Spinal cord (tissue), 9 donors: ENCODE measurements at regions not wholly inside any gene's neighbourhood (a gene's known extent, or its start where the extent isn't known, plus 50 kb on each side); places are given as distances from the start of the nearest gene placed in this dataset.

Experiments used
- DNase-seq, 6 donors: peaks; one replicate each; pipeline versions ENCODE4 v3.0.0 to v3.0.0-alpha.2; 2013 to 2015; ENCODE audit warnings: low spot score in 6 of 6, low read depth in 4 of 6
- H3K27ac ChIP-seq: one replicate; pipeline ENCODE4 v1.5.1; 2013; ENCODE audit warnings: low read depth, low read length, control low read depth
- H3K27me3 ChIP-seq: one replicate; pipeline ENCODE4 v1.6.1; 2013; ENCODE audit warnings: low read length; ENCODE audit not compliant: control insufficient read depth, insufficient read depth
- H3K36me3 ChIP-seq: one replicate; pipeline ENCODE4 v1.6.1; 2013; ENCODE audit warnings: low read length; ENCODE audit not compliant: control insufficient read depth, insufficient read depth
- H3K4me1 ChIP-seq: one replicate; pipeline ENCODE4 v1.6.1; 2013; ENCODE audit warnings: low read length; ENCODE audit not compliant: control insufficient read depth, insufficient read depth
- H3K4me3 ChIP-seq: one replicate; pipeline ENCODE4 v1.5.1; 2013; ENCODE audit warnings: low read depth, low read length, control low read depth
- H3K9me3 ChIP-seq: one replicate; pipeline ENCODE4 v1.6.1; 2013; ENCODE audit warnings: low read length; ENCODE audit not compliant: control insufficient read depth, insufficient read depth
- WGBS: methylation state at CpG from one replicate; pipeline ENCODE4 v1.1.5; 2013; ENCODE audit warnings: missing lambda C conversion rate; ENCODE audit not compliant: insufficient coverage; 5-methylcytosine and 5-hydroxymethylcytosine counted together
- donor health status: healthy.

DNA sequence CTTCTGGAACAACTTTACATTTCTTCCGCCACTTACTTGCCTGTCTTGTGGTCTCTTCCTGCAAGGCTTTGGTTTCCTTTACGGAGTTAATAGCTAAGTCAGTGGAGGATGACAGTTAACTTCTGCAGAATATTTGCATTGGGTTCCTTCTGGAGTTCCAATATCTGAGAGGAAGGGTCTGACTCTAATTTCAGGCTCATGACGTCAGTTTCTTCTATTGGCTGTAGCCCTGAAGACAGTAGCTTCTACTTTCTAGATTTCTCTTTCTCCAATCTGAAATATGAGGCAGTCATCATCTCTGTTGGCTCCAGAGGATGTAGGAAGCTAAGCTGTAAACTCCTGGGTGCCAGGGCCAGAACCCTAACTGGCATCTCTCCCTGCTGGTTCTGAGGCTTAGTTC is 76.7 kb downstream of the FRMPD3 start:
- peaks cover 4% of the 10 kb centered on the region for H3K4me1 ChIP-seq
- WGBS = 83% methylated on average over 2 of the region's 3 CpGs
- peaks cover 3% of the 10 kb centered on the region for H3K36me3 ChIP-seq
- H3K4me3 ChIP-seq = no peak overlapping the region
- no peak for DNase-seq
- H3K27me3 ChIP-seq = peaks cover 21% of the 10 kb centered on the region
- H3K9me3 ChIP-seq = no peaks in the 10 kb centered on the region
- H3K27ac ChIP-seq = no peak overlapping the region

DNA sequence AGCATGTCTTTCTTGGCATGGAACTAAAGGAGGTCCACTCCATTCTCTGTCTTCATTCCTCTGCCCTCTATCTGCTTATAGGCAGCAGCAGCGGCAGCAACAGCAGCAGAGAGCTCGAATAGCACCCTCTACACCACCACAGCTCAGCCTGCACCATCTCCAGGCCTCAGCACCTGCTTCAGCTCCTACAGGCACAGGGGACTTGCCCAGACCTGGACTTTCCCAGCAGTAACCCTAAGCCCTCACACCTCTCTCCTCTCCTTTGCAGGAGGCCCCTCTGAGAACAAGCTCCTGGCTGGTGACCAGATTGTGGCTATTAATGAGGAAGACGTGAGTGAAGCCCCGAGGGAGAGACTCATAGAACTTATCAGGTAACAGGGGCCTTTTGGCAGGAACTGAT is 80.7 kb downstream of the FRMPD3 start:
- DNase-seq = no peak
- H3K27me3 ChIP-seq = peaks cover 11% of the 10 kb centered on the region
- no peaks in the 10 kb centered on the region for H3K9me3 ChIP-seq
- WGBS = 57% methylated on average over 2 of the region's 4 CpGs
- H3K4me3 ChIP-seq = no peak overlapping the region
- H3K36me3 ChIP-seq = peaks cover 10% of the 10 kb centered on the region
- H3K4me1 ChIP-seq = no peaks in the 10 kb centered on the region
- no peak overlapping the region for H3K27ac ChIP-seq

DNA sequence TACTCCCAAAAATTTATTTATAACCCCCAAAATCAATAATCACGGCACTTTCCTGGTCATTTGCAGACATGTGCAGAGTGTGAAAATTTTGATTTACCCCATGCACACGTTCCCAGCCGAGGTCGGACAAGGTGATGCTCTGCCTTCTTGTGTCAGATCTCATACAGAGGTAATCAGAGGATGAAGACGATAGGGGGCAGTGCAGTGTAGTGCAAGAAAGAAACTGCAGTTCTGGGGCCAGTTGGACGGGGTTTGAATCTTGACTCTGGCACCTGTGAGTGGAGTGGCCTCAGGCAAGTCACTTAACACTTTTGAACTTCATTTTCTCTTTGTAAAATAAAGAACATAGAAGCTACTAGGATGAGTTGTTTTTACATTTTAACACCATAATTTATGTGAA is 88.4 kb downstream of the FRMPD3 start:
- H3K27ac ChIP-seq = no peak overlapping the region
- H3K9me3 ChIP-seq = no peaks in the 10 kb centered on the region
- peaks cover 8% of the 10 kb centered on the region for H3K27me3 ChIP-seq
- peak in 1 of 6 donors; percentile 5 for DNase-seq
- no peak overlapping the region for H3K4me3 ChIP-seq
- peaks cover 5% of the 10 kb centered on the region for H3K36me3 ChIP-seq
- H3K4me1 ChIP-seq = no peaks in the 10 kb centered on the region
- WGBS = 48% methylated on average over 2 of the region's 6 CpGs

DNA sequence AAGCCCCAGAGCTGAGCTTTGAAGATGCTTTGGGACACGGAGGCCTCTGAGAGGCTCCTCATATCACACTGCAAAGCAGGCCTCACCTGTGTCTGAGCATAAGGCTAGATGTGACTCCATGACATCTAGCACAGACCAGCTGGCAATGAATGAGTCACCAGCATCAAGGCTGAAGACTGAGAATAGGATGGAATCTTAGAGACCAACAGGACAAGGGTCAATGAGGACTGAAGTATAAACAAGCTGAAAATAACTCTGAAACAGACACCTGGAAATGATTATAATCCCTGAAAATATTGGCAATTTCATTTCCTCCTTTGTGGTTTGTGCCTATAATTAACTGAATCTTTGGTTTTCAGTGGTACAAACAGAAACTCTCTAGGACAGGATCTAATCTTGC is 87.1 kb upstream of the PRPS1 start:
- Histone ChIP-seq H3K4me3 (no peak overlapping the region), H3K27ac (no peak overlapping the region), H3K4me1 (no peaks in the 10 kb centered on the region), H3K27me3 (peaks cover 6% of the 10 kb centered on the region), H3K9me3 (no peaks in the 10 kb centered on the region), H3K36me3 (no peaks in the 10 kb centered on the region)
- 67% methylated on average over 1 of the region's 1 CpG for WGBS
- DNase-seq = no peak

- H3K27me3 ChIP-seq = peaks cover 11% of the 10 kb centered on the region
- H3K36me3 ChIP-seq = no peaks in the 10 kb centered on the region
- H3K4me3 ChIP-seq = no peak overlapping the region
- H3K4me1 ChIP-seq = no peaks in the 10 kb centered on the region
- H3K9me3 ChIP-seq = no peaks in the 10 kb centered on the region
- no peak for DNase-seq
- no peak overlapping the region for H3K27ac ChIP-seq
These were observed 86.3 kb upstream of the PRPS1 start for GRCh38 chrX:107542040-107542439.

- Histone ChIP-seq H3K4me1 (no peaks in the 10 kb centered on the region), H3K27ac (no peak overlapping the region), H3K4me3 (no peak overlapping the region), H3K9me3 (no peaks in the 10 kb centered on the region), H3K36me3 (no peaks in the 10 kb centered on the region), H3K27me3 (peaks cover 16% of the 10 kb centered on the region)
- WGBS = 8% methylated on average over 2 of the region's 2 CpGs
- peak in 2 of 6 donors; percentile 65 to 76 for DNase-seq
These were observed 85.8 kb upstream of the PRPS1 start for GRCh38 chrX:107542500-107542899.

- 53% methylated on average over 7 of the region's 7 CpGs for WGBS
These were observed 80.7 kb upstream of the PRPS1 start for GRCh38 chrX:107547621-107548020.

DNA sequence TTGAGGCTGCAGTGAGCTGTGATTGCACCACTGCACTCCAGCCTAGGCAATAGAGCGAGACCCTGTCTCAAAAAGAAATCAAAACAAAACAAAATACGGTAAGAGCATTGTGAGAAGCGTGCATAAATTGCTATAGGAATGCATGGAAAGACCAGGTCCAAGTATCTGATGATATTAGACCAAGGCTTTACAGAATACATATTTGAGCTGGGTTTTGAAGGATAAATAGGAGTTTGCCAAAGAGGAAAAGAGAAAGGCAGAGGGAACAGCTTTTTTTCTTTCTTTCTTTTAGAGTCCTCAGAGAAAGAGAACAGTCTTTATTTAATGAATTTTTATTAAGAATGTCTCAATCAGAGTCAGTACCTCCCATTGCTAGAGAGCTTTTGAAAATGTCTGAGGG is 79.5 kb upstream of the PRPS1 start:
- Histone ChIP-seq H3K27ac (no peak overlapping the region), H3K36me3 (no peaks in the 10 kb centered on the region), H3K4me1 (peaks cover 3% of the 10 kb centered on the region), H3K27me3 (peaks cover 13% of the 10 kb centered on the region), H3K4me3 (no peak overlapping the region), H3K9me3 (no peaks in the 10 kb centered on the region)
- DNase-seq = no peak
- 75% methylated on average over 1 of the region's 3 CpGs for WGBS

More at GRCh38 chrX:107547621-107548020, 80.7 kb upstream of the PRPS1 start:
- H3K36me3 ChIP-seq = no peaks in the 10 kb centered on the region
- H3K27me3 ChIP-seq = peaks cover 13% of the 10 kb centered on the region
- H3K9me3 ChIP-seq = no peaks in the 10 kb centered on the region
- H3K27ac ChIP-seq = no peak overlapping the region
- peaks cover 3% of the 10 kb centered on the region for H3K4me1 ChIP-seq
- no peak overlapping the region for H3K4me3 ChIP-seq
- DNase-seq = no peak

GRCh38 chrX:107549504-107549903 is 78.8 kb upstream of the PRPS1 start:
- WGBS = 63% methylated on average over 3 of the region's 5 CpGs
- H3K9me3 ChIP-seq = no peaks in the 10 kb centered on the region

DNA sequence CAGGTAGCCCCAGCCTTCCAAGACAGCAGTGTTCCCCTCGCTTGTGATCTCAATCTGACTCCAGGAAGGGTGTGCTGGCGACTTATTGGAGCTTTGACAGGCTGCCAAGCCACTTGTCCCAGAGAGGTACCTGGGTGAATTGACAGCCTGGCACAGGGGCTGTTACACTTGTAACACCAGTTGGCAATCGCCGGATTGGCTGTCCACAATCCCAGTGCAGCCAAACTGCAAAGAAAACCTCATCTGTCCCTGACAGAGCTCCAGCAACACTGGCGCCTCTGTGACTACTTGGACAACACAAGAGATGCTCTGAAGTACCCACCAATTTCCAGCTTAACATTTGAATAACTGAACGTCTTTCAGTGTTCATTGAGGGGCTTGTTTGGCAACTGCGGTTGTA is 76.8 kb upstream of the PRPS1 start:
- 67% methylated on average over 4 of the region's 7 CpGs for WGBS
- peaks cover 3% of the 10 kb centered on the region for H3K4me1 ChIP-seq
- no peak overlapping the region for H3K4me3 ChIP-seq
- DNase-seq = peak in 4 of 6 donors; percentile 29 to 84 (median 62)
- H3K27me3 ChIP-seq = peaks cover 10% of the 10 kb centered on the region
- no peaks in the 10 kb centered on the region for H3K36me3 ChIP-seq
- H3K9me3 ChIP-seq = no peaks in the 10 kb centered on the region
- H3K27ac ChIP-seq = no peak overlapping the region

More at GRCh38 chrX:107549504-107549903, 78.8 kb upstream of the PRPS1 start:
- H3K4me1 ChIP-seq = peaks cover 3% of the 10 kb centered on the region
- no peak overlapping the region for H3K4me3 ChIP-seq
- no peaks in the 10 kb centered on the region for H3K36me3 ChIP-seq
- peaks cover 12% of the 10 kb centered on the region for H3K27me3 ChIP-seq
- no peak for DNase-seq
- H3K27ac ChIP-seq = no peak overlapping the region
